Keratinocyte (primary cell): ENCODE measurements at regions not wholly inside any gene's neighbourhood (a gene's known extent, or its start where the extent isn't known, plus 50 kb on each side); places are given as distances from the start of the nearest gene placed in this dataset.

Experiments
- DNase-seq: peaks from one replicate; pipeline ENCODE4 v3.0.0-alpha.2; 2011; ENCODE audit warnings: low read depth, missing footprints, low spot score
- FAIRE-seq: peaks from 2 replicates; lab custom pipeline; 2011; peaks lifted over from hg19 to GRCh38; lab: Jason Lieb, UNC
- H2AFZ ChIP-seq: 2 replicates; pipeline ENCODE4 v1.6.0; 2012; ENCODE audit warnings: low read length, control low read depth, inconsistent platforms; ENCODE audit not compliant: control insufficient read depth
- H3K27ac ChIP-seq: 2 replicates; pipeline ENCODE4 v1.5.1; 2011; ENCODE audit warnings: low read length; ENCODE audit not compliant: control insufficient read depth, insufficient read depth
- H3K27me3 ChIP-seq: 3 replicates; pipeline ENCODE4 v1.6.0; 2011; ENCODE audit warnings: low read length; ENCODE audit not compliant: control insufficient read depth, insufficient read depth; ENCODE audit errors: extremely low read depth
- H3K36me3 ChIP-seq, 2 experiments: 2 replicates in 1 of 2; 3 replicates in 1 of 2; pipeline ENCODE4 v1.5.1; 2011; ENCODE audit warnings: low read length in 2 of 2, mild to moderate bottlenecking in 1 of 2; ENCODE audit not compliant: control insufficient read depth in 2 of 2, insufficient read depth in 2 of 2; ENCODE audit errors: extremely low read depth in 1 of 2
- H3K4me1 ChIP-seq: 3 replicates; pipeline ENCODE4 v1.5.1; 2011; ENCODE audit warnings: low read length; ENCODE audit not compliant: control insufficient read depth, insufficient read depth; ENCODE audit errors: extremely low read depth
- H3K4me2 ChIP-seq: 3 replicates; pipeline ENCODE4 v1.6.0; 2011; ENCODE audit warnings: low read depth, low read length; ENCODE audit not compliant: control insufficient read depth, insufficient read depth; ENCODE audit errors: extremely low read depth
- H3K4me3 ChIP-seq, 3 experiments: fragments of 200-600 bp in 1 of 3; sonication (generic) in 1 of 3; 2 replicates in 2 of 3; 3 replicates in 1 of 3; pipeline ENCODE4 v1.5.1; 2011 to 2016; ENCODE audit warnings: low read length in 3 of 3, mild to moderate bottlenecking in 3 of 3, control low read depth in 2 of 3, inconsistent platforms in 1 of 3, low read depth in 1 of 3, mixed read lengths in 1 of 3, mixed run types in 1 of 3, moderate library complexity in 1 of 3; ENCODE audit not compliant: control insufficient read depth in 2 of 3, insufficient read depth in 2 of 3; ENCODE audit errors: extremely low read depth in 1 of 3
- H3K79me2 ChIP-seq: 2 replicates; pipeline ENCODE4 v1.6.0; 2012; ENCODE audit warnings: low read length; ENCODE audit not compliant: control insufficient read depth, insufficient read depth
- H3K9ac ChIP-seq: 3 replicates; pipeline ENCODE4 v1.6.0; 2011; ENCODE audit warnings: low read length; ENCODE audit not compliant: control insufficient read depth, insufficient read depth; ENCODE audit errors: extremely low read depth
- H3K9me1 ChIP-seq: 3 replicates; pipeline ENCODE4 v1.6.0; 2011; ENCODE audit warnings: low read length; ENCODE audit not compliant: control insufficient read depth, insufficient read depth; ENCODE audit errors: extremely low read depth
- H3K9me3 ChIP-seq: 2 replicates; pipeline ENCODE4 v1.5.1; 2012; ENCODE audit warnings: low read depth, low read length; ENCODE audit not compliant: control insufficient read depth
- H4K20me1 ChIP-seq: 3 replicates; pipeline ENCODE4 v1.6.0; 2011; ENCODE audit warnings: low read length; ENCODE audit not compliant: control insufficient read depth, insufficient read depth; ENCODE audit errors: extremely low read depth
- EZH2 ChIP-seq: IDR thresholded peaks from one replicate; pipeline ENCODE4 v1.6.1; 2012; ENCODE audit warnings: inconsistent platforms, mild to moderate bottlenecking, low read length, moderate library complexity
- dilution Hi-C: fragments of 300-500 bp; cut with MboI; formaldehyde crosslinking; loops from one replicate; pipeline ENCODE4 v1.7.0; 2020; ENCODE audit warnings: low sequenced_read_pairs; ENCODE audit not compliant: extremely low pct_ligation_motif_present
- TF ChIP-seq, protein P1 (sequence below), 3 experiments: IDR thresholded peaks in 1 of 3; conservative IDR thresholded peaks in 1 of 3; optimal IDR thresholded peaks in 1 of 3; 2 replicates in 2 of 3; 3 replicates in 1 of 3; pipeline versions ENCODE3 to v1.5.1; 2011; ENCODE audit warnings: low read length in 3 of 3, mild to moderate bottlenecking in 3 of 3, moderate library complexity in 2 of 3, control low read depth in 1 of 3, inconsistent platforms in 1 of 3; ENCODE audit not compliant: insufficient read depth in 2 of 3; ENCODE audit errors: extremely low read depth in 1 of 3

DNA sequence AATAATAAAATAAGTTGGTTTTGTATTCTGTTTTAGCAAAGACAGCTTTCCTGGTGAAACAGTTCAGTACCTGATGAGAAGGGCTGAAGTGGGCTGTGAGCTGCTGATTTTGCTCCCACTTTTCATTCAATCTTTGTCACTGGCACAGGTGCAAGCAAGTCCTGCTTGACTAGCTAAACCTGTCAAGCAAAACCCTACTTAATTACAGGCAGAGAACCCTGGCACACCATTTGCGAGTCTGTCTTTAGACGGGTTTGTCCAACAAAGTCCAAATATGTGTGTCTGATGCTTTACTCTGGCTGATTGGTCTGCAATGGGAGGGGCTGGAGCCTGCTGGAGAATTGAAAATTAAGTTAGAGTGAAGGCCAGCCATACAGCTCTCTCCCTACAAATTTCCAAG lies 267.2 kb downstream of the EPHA4 start:
- Histone ChIP-seq H3K4me3 (no peak overlapping the region), H3K27ac (no peak overlapping the region), H3K79me2 (no peaks in the 10 kb centered on the region), H3K9me3 (no peaks in the 10 kb centered on the region), H2AFZ (no peak overlapping the region), H3K27me3 (no peaks in the 10 kb centered on the region), H3K4me2 (no peak overlapping the region), H4K20me1 (no peaks in the 10 kb centered on the region), H3K4me1 (no peaks in the 10 kb centered on the region), H3K9ac (no peak overlapping the region), H3K36me3 (no peaks in the 10 kb centered on the region), H3K9me1 (no peaks in the 10 kb centered on the region)
- dilution Hi-C loops, result no loop called here
- no peak for TF ChIP-seq EZH2
- TF ChIP-seq, protein P1, sequence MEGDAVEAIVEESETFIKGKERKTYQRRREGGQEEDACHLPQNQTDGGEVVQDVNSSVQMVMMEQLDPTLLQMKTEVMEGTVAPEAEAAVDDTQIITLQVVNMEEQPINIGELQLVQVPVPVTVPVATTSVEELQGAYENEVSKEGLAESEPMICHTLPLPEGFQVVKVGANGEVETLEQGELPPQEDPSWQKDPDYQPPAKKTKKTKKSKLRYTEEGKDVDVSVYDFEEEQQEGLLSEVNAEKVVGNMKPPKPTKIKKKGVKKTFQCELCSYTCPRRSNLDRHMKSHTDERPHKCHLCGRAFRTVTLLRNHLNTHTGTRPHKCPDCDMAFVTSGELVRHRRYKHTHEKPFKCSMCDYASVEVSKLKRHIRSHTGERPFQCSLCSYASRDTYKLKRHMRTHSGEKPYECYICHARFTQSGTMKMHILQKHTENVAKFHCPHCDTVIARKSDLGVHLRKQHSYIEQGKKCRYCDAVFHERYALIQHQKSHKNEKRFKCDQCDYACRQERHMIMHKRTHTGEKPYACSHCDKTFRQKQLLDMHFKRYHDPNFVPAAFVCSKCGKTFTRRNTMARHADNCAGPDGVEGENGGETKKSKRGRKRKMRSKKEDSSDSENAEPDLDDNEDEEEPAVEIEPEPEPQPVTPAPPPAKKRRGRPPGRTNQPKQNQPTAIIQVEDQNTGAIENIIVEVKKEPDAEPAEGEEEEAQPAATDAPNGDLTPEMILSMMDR (optimal IDR thresholded peaks at IDR 0.05 in 1 of 3, IDR thresholded peaks at IDR 0.05 in 1 of 3, conservative IDR thresholded peaks at IDR 0.05 in 1 of 3; ENCODE audit: extremely low read depth in 1 of 3, insufficient read depth in 2 of 3, low read length in 3 of 3), result no peak
- FAIRE-seq, result no peak
- no peak for DNase-seq

DNA sequence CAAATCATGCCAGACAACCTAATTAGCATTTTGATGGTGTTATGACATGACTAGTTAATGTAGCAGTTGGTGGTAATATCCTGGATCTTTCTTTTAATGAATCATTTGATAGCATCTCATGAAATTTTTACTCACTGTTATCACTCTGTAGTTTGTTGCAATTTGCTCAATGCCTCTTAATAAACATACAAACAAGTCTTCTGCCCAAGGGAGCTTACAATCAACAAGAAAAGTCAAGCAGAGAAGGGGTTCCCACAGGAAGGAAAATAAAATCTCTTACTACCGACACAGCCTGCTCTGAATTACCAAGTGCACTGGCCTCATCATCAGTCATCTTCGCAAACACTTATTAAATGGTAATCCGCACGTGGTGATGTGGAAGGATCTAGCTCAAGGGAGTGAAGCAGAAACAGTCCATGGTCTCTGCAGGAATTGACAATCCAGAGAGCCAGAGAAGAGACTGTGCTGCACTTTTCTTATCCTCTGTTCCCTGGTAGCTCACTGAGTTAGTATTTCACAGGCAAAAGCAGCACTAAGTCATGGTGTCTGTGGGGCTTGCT lies 263.5 kb downstream of the EPHA4 start:
- Histone ChIP-seq H3K9ac (no peak overlapping the region), H3K4me2 (no peak overlapping the region), H3K9me3 (no peaks in the 10 kb centered on the region), H2AFZ (no peak overlapping the region), H4K20me1 (no peaks in the 10 kb centered on the region), H3K27ac (no peak overlapping the region), H3K36me3 (no peaks in the 10 kb centered on the region), H3K4me3 (no peak overlapping the region), H3K79me2 (no peaks in the 10 kb centered on the region), H3K9me1 (no peaks in the 10 kb centered on the region), H3K27me3 (no peaks in the 10 kb centered on the region), H3K4me1 (no peaks in the 10 kb centered on the region)
- DNase-seq (no peak), FAIRE-seq (no peak)
- dilution Hi-C loops, result no loop called here
- TF ChIP-seq, protein P1 (optimal IDR thresholded peaks at IDR 0.05 in 1 of 3, IDR thresholded peaks at IDR 0.05 in 1 of 3, conservative IDR thresholded peaks at IDR 0.05 in 1 of 3; ENCODE audit: extremely low read depth in 1 of 3, insufficient read depth in 2 of 3, low read length in 3 of 3), result no peak
- no peak for TF ChIP-seq EZH2
